OCI-LY1 (cell line): ENCODE measurements at regions not wholly inside any gene's neighbourhood (a gene's known extent, or its start where the extent isn't known, plus 50 kb on each side); places are given as distances from the start of the nearest gene placed in this dataset.
"Not testable (repeated sequence)": the region's sequence is repeated elsewhere in the genome, so short reads cannot be mapped to it uniquely, and the experiment has no call there.

Experiments
- H2AFZ ChIP-seq: fragments of 200-600 bp; sonication (generic), shearing (Covaris generic); 2 replicates; pipeline ENCODE4 v1.6.0; 2014; ENCODE audit warnings: antibody characterized with exemption, mild to moderate bottlenecking, low read length
- H3F3A ChIP-seq: fragments of 200-600 bp; sonication (generic), shearing (Covaris generic); 2 replicates; pipeline ENCODE4 v1.6.0; 2014; ENCODE audit warnings: mild to moderate bottlenecking, antibody characterized with exemption, low read length, moderate library complexity; ENCODE audit not compliant: insufficient read depth
- H3K27ac ChIP-seq: fragments of 200-600 bp; sonication (generic); 2 replicates; pipeline ENCODE4 v1.5.1; 2014; ENCODE audit warnings: low read length, mixed run types, mild to moderate bottlenecking, low read depth; ENCODE audit not compliant: poor library complexity, severe bottlenecking
- H3K27me3 ChIP-seq: fragments of 200-600 bp; sonication (generic); 2 replicates; pipeline ENCODE4 v1.6.0; 2014; ENCODE audit warnings: antibody characterized with exemption, mild to moderate bottlenecking, low read length, moderate library complexity; ENCODE audit not compliant: insufficient read depth
- H3K36me3 ChIP-seq: fragments of 200-600 bp; sonication (generic); 2 replicates; pipeline ENCODE4 v1.6.1; 2014; ENCODE audit warnings: mild to moderate bottlenecking, antibody characterized with exemption, low read length, moderate library complexity, mixed read lengths; ENCODE audit not compliant: insufficient read depth
- H3K4me1 ChIP-seq: fragments of 200-600 bp; sonication (generic); 2 replicates; pipeline ENCODE4 v1.5.1; 2014; ENCODE audit warnings: mild to moderate bottlenecking, low read length, moderate library complexity; ENCODE audit not compliant: insufficient read depth, severe bottlenecking
- H3K4me2 ChIP-seq: fragments of 200-600 bp; sonication (generic), shearing (Covaris generic); 2 replicates; pipeline ENCODE4 v1.6.1; 2014; ENCODE audit warnings: low read length
- H3K4me3 ChIP-seq: fragments of 200-600 bp; sonication (generic); 2 replicates; pipeline ENCODE4 v1.5.1; 2014; ENCODE audit warnings: low read length, low read depth, mild to moderate bottlenecking, mixed read lengths; ENCODE audit not compliant: poor library complexity, severe bottlenecking
- H3K79me2 ChIP-seq: fragments of 200-600 bp; shearing (Covaris generic); 2 replicates; pipeline ENCODE4 v1.6.1; 2016; ENCODE audit warnings: mixed run types, low read length, mixed read lengths; ENCODE audit not compliant: insufficient read depth
- H3K9ac ChIP-seq: fragments of 200-600 bp; sonication (generic), shearing (Covaris generic); 2 replicates; pipeline ENCODE4 v1.6.1; 2014; ENCODE audit warnings: mild to moderate bottlenecking, low read length, mixed read lengths
- H3K9me2 ChIP-seq: fragments of 200-600 bp; sonication (generic), shearing (Covaris generic); 2 replicates; pipeline ENCODE4 v1.6.1; 2014; ENCODE audit warnings: low read depth, mild to moderate bottlenecking, low read length, mixed read lengths
- H3K9me3 ChIP-seq: fragments of 200-600 bp; shearing (Covaris generic); 2 replicates; pipeline ENCODE4 v1.6.1; 2014; ENCODE audit warnings: low read length, mixed read lengths
- H4K20me1 ChIP-seq: fragments of 200-600 bp; sonication (generic), shearing (Covaris generic); 2 replicates; pipeline ENCODE4 v1.6.0; 2016; ENCODE audit warnings: mild to moderate bottlenecking, low read length; ENCODE audit not compliant: insufficient read depth
- EZH2 ChIP-seq: fragments of 200-600 bp; sonication (generic), shearing (Covaris generic); IDR thresholded peaks from 2 replicates; pipeline ENCODE4 v1.8.0; 2017; ENCODE audit warnings: borderline replicate concordance, mixed run types, mild to moderate bottlenecking, antibody characterized with exemption, low read length, moderate library complexity, mixed read lengths
- TF ChIP-seq, protein P1 (sequence below): fragments of 200-600 bp; sonication (generic), shearing (Covaris generic); IDR thresholded peaks from 2 replicates; pipeline ENCODE4 v1.5.1; 2017; ENCODE audit warnings: mild to moderate bottlenecking, antibody characterized with exemption, low read length, moderate library complexity, mixed read lengths

DNA sequence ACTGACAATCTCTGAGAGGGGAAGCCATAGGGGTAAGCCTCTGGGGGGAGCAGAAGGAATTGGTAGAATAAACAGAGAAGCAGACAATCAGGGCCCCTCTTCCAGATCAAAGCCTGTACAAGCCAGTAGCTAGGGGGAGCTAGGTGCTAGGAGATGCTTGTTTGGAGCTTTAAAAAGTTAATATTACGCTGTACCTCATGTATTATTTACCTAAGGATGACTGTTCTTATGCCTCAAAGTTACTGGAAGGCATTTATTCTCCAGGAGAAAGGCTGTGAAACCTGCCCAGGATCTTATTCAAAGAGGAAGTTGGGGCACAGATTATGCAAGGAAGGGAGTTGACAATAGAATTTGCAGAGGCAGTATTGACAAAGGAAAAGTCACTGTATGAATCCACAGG lies 111.8 kb upstream of the SLC35F1 start:
- H2AFZ ChIP-seq, result no peak overlapping the region

DNA sequence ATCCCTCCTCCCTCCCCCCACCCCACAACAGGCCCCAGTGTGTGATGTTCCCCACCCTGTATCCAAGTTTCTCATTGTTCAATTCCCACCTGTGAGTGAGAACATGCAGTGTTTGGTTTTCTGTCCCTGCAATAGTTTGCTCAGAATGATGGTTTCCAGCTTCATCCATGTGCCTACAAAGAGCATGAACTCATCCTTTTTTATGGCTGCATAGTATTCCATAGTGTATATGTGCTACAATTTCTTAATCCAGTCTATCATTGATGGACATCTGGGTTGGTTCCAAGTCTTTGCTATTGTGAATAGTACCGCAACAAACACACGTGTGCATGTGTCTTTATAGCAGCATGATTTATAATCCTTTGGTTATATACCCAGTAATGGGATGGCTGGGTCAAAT lies 108.2 kb upstream of the SLC35F1 start:
- H3K36me3 ChIP-seq, H3K4me3 ChIP-seq, H3K4me2 ChIP-seq, H4K20me1 ChIP-seq, H3K27me3 ChIP-seq, H3K9ac ChIP-seq, H3K4me1 ChIP-seq, H3F3A ChIP-seq, H3K9me2 ChIP-seq, H2AFZ ChIP-seq, H3K9me3 ChIP-seq, H3K27ac ChIP-seq, H3K79me2 ChIP-seq: not testable (repeated sequence)

More for the DNA sequence above, 111.8 kb upstream of the SLC35F1 start:
- H3K4me1 ChIP-seq, result no peaks in the 10 kb centered on the region
- TF ChIP-seq, protein P1, sequence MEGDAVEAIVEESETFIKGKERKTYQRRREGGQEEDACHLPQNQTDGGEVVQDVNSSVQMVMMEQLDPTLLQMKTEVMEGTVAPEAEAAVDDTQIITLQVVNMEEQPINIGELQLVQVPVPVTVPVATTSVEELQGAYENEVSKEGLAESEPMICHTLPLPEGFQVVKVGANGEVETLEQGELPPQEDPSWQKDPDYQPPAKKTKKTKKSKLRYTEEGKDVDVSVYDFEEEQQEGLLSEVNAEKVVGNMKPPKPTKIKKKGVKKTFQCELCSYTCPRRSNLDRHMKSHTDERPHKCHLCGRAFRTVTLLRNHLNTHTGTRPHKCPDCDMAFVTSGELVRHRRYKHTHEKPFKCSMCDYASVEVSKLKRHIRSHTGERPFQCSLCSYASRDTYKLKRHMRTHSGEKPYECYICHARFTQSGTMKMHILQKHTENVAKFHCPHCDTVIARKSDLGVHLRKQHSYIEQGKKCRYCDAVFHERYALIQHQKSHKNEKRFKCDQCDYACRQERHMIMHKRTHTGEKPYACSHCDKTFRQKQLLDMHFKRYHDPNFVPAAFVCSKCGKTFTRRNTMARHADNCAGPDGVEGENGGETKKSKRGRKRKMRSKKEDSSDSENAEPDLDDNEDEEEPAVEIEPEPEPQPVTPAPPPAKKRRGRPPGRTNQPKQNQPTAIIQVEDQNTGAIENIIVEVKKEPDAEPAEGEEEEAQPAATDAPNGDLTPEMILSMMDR, result peak; percentile 20; the same call in 1 of the 2 replicates
- no peak for TF ChIP-seq EZH2
- no peak overlapping the region for H3K4me2 ChIP-seq
- H3K36me3 ChIP-seq, result no peaks in the 10 kb centered on the region
- H3K9ac ChIP-seq, result no peak overlapping the region
- H3K27me3 ChIP-seq, result no peaks in the 10 kb centered on the region
- no peaks in the 10 kb centered on the region for H3K9me3 ChIP-seq
- no peaks in the 10 kb centered on the region for H3K79me2 ChIP-seq
- H3K27ac ChIP-seq, result no peak overlapping the region
- no peaks in the 10 kb centered on the region for H3K9me2 ChIP-seq
- H3F3A ChIP-seq, result no peaks in the 10 kb centered on the region
- no peak overlapping the region for H3K4me3 ChIP-seq
- H4K20me1 ChIP-seq, result no peaks in the 10 kb centered on the region

DNA sequence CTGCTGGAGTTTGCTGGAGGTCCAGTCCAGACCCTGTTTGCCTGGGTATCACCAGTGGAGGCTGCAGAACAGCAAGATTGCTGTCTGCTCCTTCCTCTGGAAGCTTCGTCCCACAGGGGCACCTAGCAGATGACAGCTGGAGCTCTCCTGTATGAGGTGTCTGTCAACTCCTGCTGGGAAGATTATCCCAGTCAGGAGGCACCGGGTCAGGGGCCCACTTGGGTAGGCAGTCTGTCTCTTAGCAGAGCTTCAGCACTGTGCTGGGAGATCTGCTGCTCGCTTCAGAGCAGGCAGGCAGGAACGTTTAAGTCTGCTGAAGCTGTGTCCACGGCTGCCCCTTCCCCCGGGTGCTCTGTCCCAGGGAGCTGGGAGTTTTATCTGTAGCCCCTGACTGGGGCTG lies 96.8 kb upstream of the SLC35F1 start:
- Histone ChIP-seq H3K36me3 (no peaks in the 10 kb centered on the region), H3K4me3 (no peak overlapping the region), H3F3A (no peaks in the 10 kb centered on the region), H3K9me3 (no peaks in the 10 kb centered on the region), H3K27ac (no peak overlapping the region), H3K9ac (no peak overlapping the region), H3K4me2 (no peak overlapping the region), H2AFZ (no peak overlapping the region), H3K4me1 (no peaks in the 10 kb centered on the region), H4K20me1 (no peaks in the 10 kb centered on the region), H3K9me2 (no peaks in the 10 kb centered on the region), H3K27me3 (no peaks in the 10 kb centered on the region), H3K79me2 (no peaks in the 10 kb centered on the region)
- TF ChIP-seq, protein P1, result no peak
- no peak for TF ChIP-seq EZH2

DNA sequence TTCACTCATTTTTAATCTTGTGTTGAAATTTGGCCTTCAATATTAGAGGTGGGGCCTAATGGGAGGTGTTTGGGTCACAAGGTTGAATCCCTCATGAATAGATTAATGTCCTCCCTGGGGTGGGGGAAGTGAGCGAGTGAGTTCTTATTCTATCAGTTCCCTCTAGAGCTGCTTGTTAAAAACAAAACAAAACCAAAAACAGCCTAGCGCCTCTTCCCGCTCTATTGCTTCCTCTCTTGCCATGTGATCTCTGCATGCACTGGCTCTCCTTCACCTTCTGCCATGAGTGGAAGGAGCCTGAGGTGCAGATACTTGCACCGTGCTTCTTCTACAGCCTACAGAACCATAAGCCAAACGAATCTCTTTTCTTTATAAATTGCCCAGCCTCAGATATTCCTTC lies 89.6 kb upstream of the SLC35F1 start:
- H3K4me1 ChIP-seq, result no peaks in the 10 kb centered on the region
- H3K9me3 ChIP-seq, result no peaks in the 10 kb centered on the region
- H3K4me2 ChIP-seq, result no peak overlapping the region
- H3K4me3 ChIP-seq, result no peak overlapping the region
- no peaks in the 10 kb centered on the region for H3F3A ChIP-seq
- TF ChIP-seq, protein P1, result no peak
- TF ChIP-seq EZH2, result no peak
- no peaks in the 10 kb centered on the region for H3K79me2 ChIP-seq
- no peak overlapping the region for H3K9ac ChIP-seq
- H2AFZ ChIP-seq, result no peak overlapping the region
- H3K9me2 ChIP-seq, result no peaks in the 10 kb centered on the region
- no peak overlapping the region for H3K27ac ChIP-seq
- no peaks in the 10 kb centered on the region for H4K20me1 ChIP-seq
- H3K36me3 ChIP-seq, result no peaks in the 10 kb centered on the region
- H3K27me3 ChIP-seq, result no peaks in the 10 kb centered on the region
